ENCODE measurements at regions not wholly inside any gene's neighbourhood (a gene's known extent, or its start where the extent isn't known, plus 50 kb on each side); places are given as distances from the start of the nearest gene placed in this dataset.

- Histone ChIP-seq H3K9me3 (ENCODE audit: control insufficient read depth, low read length) (no peaks in the 10 kb centered on the region), H3K27ac (ENCODE audit: insufficient read depth, low read depth, low read length, poor library complexity, severe bottlenecking) (no peak overlapping the region), H3K4me3 (ENCODE audit: insufficient read depth, low read depth, low read length) (no peak overlapping the region), H3K27me3 (ENCODE audit: control insufficient read depth, insufficient read depth, low read length, poor library complexity, severe bottlenecking) (no peaks in the 10 kb centered on the region), H3K4me1 (ENCODE audit: control insufficient read depth, insufficient read depth, low read length) (no peaks in the 10 kb centered on the region), H3K36me3 (ENCODE audit: control insufficient read depth, insufficient read depth, low read length) (no peaks in the 10 kb centered on the region)
- 97 to 98% methylated on average over 2 of the region's 2 CpGs for WGBS, 2 experiments
Observed at GRCh38 chr14:38874721-38875120, 228.3 kb downstream of the SEC23A start.

- Histone ChIP-seq H3K9me3 (ENCODE audit: control insufficient read depth, low read length) (no peaks in the 10 kb centered on the region), H3K36me3 (ENCODE audit: control insufficient read depth, insufficient read depth, low read length) (no peaks in the 10 kb centered on the region), H3K27ac (ENCODE audit: insufficient read depth, low read depth, low read length, poor library complexity, severe bottlenecking) (no peak overlapping the region), H3K4me1 (ENCODE audit: control insufficient read depth, insufficient read depth, low read length) (no peaks in the 10 kb centered on the region), H3K4me3 (ENCODE audit: insufficient read depth, low read depth, low read length) (no peak overlapping the region), H3K27me3 (ENCODE audit: control insufficient read depth, insufficient read depth, low read length, poor library complexity, severe bottlenecking) (no peaks in the 10 kb centered on the region)
- 90 to 91% methylated on average over 3 of the region's 3 CpGs for WGBS, 2 experiments
Observed at GRCh38 chr14:38873941-38874612, 229.0 kb downstream of the SEC23A start.

GRCh38 chr14:38870296-38870836, 232.7 kb downstream of the SEC23A start:
- Histone ChIP-seq H3K27ac (ENCODE audit: insufficient read depth, low read depth, low read length, poor library complexity, severe bottlenecking) (no peak overlapping the region), H3K4me1 (ENCODE audit: control insufficient read depth, insufficient read depth, low read length) (no peaks in the 10 kb centered on the region), H3K36me3 (ENCODE audit: control insufficient read depth, insufficient read depth, low read length) (no peaks in the 10 kb centered on the region), H3K9me3 (ENCODE audit: control insufficient read depth, low read length) (no peaks in the 10 kb centered on the region), H3K27me3 (ENCODE audit: control insufficient read depth, insufficient read depth, low read length, poor library complexity, severe bottlenecking) (no peaks in the 10 kb centered on the region), H3K4me3 (ENCODE audit: insufficient read depth, low read depth, low read length) (no peak overlapping the region)
- 94 to 98% methylated on average over 3 of the region's 3 CpGs for WGBS, 2 experiments

- 91% methylated on average over 6 of the region's 6 CpGs for WGBS, 2 experiments
Observed at GRCh38 chr14:38868399-38869290, 234.4 kb downstream of the SEC23A start.

GRCh38 chr14:38867561-38868150, 235.4 kb downstream of the SEC23A start:
- 21 to 24% methylated on average over 4 of the region's 5 CpGs for WGBS, 2 experiments
- H3K27me3 ChIP-seq (ENCODE audit: control insufficient read depth, insufficient read depth, low read length, poor library complexity, severe bottlenecking): no peaks in the 10 kb centered on the region
- H3K36me3 ChIP-seq (ENCODE audit: control insufficient read depth, insufficient read depth, low read length): no peaks in the 10 kb centered on the region
- no peaks in the 10 kb centered on the region for H3K4me1 ChIP-seq (ENCODE audit: control insufficient read depth, insufficient read depth, low read length)
- H3K27ac ChIP-seq (ENCODE audit: insufficient read depth, low read depth, low read length, poor library complexity, severe bottlenecking): no peak overlapping the region
- no peak overlapping the region for H3K4me3 ChIP-seq (ENCODE audit: insufficient read depth, low read depth, low read length)
- no peaks in the 10 kb centered on the region for H3K9me3 ChIP-seq (ENCODE audit: control insufficient read depth, low read length)

More at GRCh38 chr14:38868399-38869290, 234.4 kb downstream of the SEC23A start:
- Histone ChIP-seq H3K27ac (ENCODE audit: insufficient read depth, low read depth, low read length, poor library complexity, severe bottlenecking) (no peak overlapping the region), H3K36me3 (ENCODE audit: control insufficient read depth, insufficient read depth, low read length) (no peaks in the 10 kb centered on the region), H3K4me1 (ENCODE audit: control insufficient read depth, insufficient read depth, low read length) (no peaks in the 10 kb centered on the region), H3K4me3 (ENCODE audit: insufficient read depth, low read depth, low read length) (no peak overlapping the region), H3K27me3 (ENCODE audit: control insufficient read depth, insufficient read depth, low read length, poor library complexity, severe bottlenecking) (no peaks in the 10 kb centered on the region), H3K9me3 (ENCODE audit: control insufficient read depth, low read length) (no peaks in the 10 kb centered on the region)

- H3K36me3 ChIP-seq (ENCODE audit: control insufficient read depth, insufficient read depth, low read length): no peaks in the 10 kb centered on the region
- H3K27ac ChIP-seq (ENCODE audit: insufficient read depth, low read depth, low read length, poor library complexity, severe bottlenecking): no peak overlapping the region
- H3K4me1 ChIP-seq (ENCODE audit: control insufficient read depth, insufficient read depth, low read length): no peaks in the 10 kb centered on the region
- no peaks in the 10 kb centered on the region for H3K27me3 ChIP-seq (ENCODE audit: control insufficient read depth, insufficient read depth, low read length, poor library complexity, severe bottlenecking)
- no peaks in the 10 kb centered on the region for H3K9me3 ChIP-seq (ENCODE audit: control insufficient read depth, low read length)
- no peak overlapping the region for H3K4me3 ChIP-seq (ENCODE audit: insufficient read depth, low read depth, low read length)
- 90 to 91% methylated on average over 4 of the region's 4 CpGs for WGBS, 2 experiments
Observed at GRCh38 chr14:38866461-38866860, 236.6 kb downstream of the SEC23A start.

GRCh38 chr14:38862366-38862765, 240.7 kb downstream of the SEC23A start:
- H3K36me3 ChIP-seq (ENCODE audit: control insufficient read depth, insufficient read depth, low read length): no peaks in the 10 kb centered on the region
- H3K9me3 ChIP-seq (ENCODE audit: control insufficient read depth, low read length): no peaks in the 10 kb centered on the region
- WGBS, 2 experiments: 100% methylated on average over 1 of the region's 1 CpG
- no peaks in the 10 kb centered on the region for H3K4me1 ChIP-seq (ENCODE audit: control insufficient read depth, insufficient read depth, low read length)
- H3K27ac ChIP-seq (ENCODE audit: insufficient read depth, low read depth, low read length, poor library complexity, severe bottlenecking): no peak overlapping the region
- no peak overlapping the region for H3K4me3 ChIP-seq (ENCODE audit: insufficient read depth, low read depth, low read length)
- no peaks in the 10 kb centered on the region for H3K27me3 ChIP-seq (ENCODE audit: control insufficient read depth, insufficient read depth, low read length, poor library complexity, severe bottlenecking)

- 100% methylated on average over 1 of the region's 1 CpG; no CpG with 5 or more reads in 1 of the 2 experiments for WGBS, 2 experiments
- Histone ChIP-seq H3K9me3 (ENCODE audit: control insufficient read depth, low read length) (no peaks in the 10 kb centered on the region), H3K4me3 (ENCODE audit: insufficient read depth, low read depth, low read length) (no peak overlapping the region), H3K27me3 (ENCODE audit: control insufficient read depth, insufficient read depth, low read length, poor library complexity, severe bottlenecking) (no peaks in the 10 kb centered on the region), H3K4me1 (ENCODE audit: control insufficient read depth, insufficient read depth, low read length) (no peaks in the 10 kb centered on the region), H3K27ac (ENCODE audit: insufficient read depth, low read depth, low read length, poor library complexity, severe bottlenecking) (no peak overlapping the region), H3K36me3 (ENCODE audit: control insufficient read depth, insufficient read depth, low read length) (no peaks in the 10 kb centered on the region)
Observed at GRCh38 chr14:38860530-38860929, 242.5 kb downstream of the SEC23A start.

- H3K9me3 ChIP-seq (ENCODE audit: control insufficient read depth, low read length): no peaks in the 10 kb centered on the region
- H3K4me3 ChIP-seq (ENCODE audit: insufficient read depth, low read depth, low read length): no peak overlapping the region
- H3K27me3 ChIP-seq (ENCODE audit: control insufficient read depth, insufficient read depth, low read length, poor library complexity, severe bottlenecking): no peaks in the 10 kb centered on the region
- H3K4me1 ChIP-seq (ENCODE audit: control insufficient read depth, insufficient read depth, low read length): no peaks in the 10 kb centered on the region
- H3K27ac ChIP-seq (ENCODE audit: insufficient read depth, low read depth, low read length, poor library complexity, severe bottlenecking): no peak overlapping the region
- H3K36me3 ChIP-seq (ENCODE audit: control insufficient read depth, insufficient read depth, low read length): no peaks in the 10 kb centered on the region
Observed at GRCh38 chr14:38856798-38857197, 246.2 kb downstream of the SEC23A start.

- Histone ChIP-seq H3K27ac (ENCODE audit: insufficient read depth, low read depth, low read length, poor library complexity, severe bottlenecking) (no peak overlapping the region), H3K4me3 (ENCODE audit: insufficient read depth, low read depth, low read length) (no peak overlapping the region), H3K9me3 (ENCODE audit: control insufficient read depth, low read length) (no peaks in the 10 kb centered on the region), H3K36me3 (ENCODE audit: control insufficient read depth, insufficient read depth, low read length) (no peaks in the 10 kb centered on the region), H3K27me3 (ENCODE audit: control insufficient read depth, insufficient read depth, low read length, poor library complexity, severe bottlenecking) (no peaks in the 10 kb centered on the region), H3K4me1 (ENCODE audit: control insufficient read depth, insufficient read depth, low read length) (no peaks in the 10 kb centered on the region)
- 94 to 98% methylated on average over 2 of the region's 2 CpGs for WGBS, 2 experiments
Observed at GRCh38 chr14:38855513-38855912, 247.5 kb downstream of the SEC23A start.
